SK-N-SH (cell line): ENCODE measurements at regions not wholly inside any gene's neighbourhood (a gene's known extent, or its start where the extent isn't known, plus 50 kb on each side); places are given as distances from the start of the nearest gene placed in this dataset.

ENCODE experiments used
- CTCF ChIP-seq: fragments of 200-600 bp; sonication (generic); IDR thresholded peaks from 2 replicates; pipeline ENCODE4 v1.6.1; 2017; ENCODE audit warnings: antibody characterized with exemption, mild to moderate bottlenecking, moderate library complexity
- ELF1 ChIP-seq: IDR thresholded peaks from 2 replicates; pipeline ENCODE4 v1.4.0; 2012
- EZH2phosphoT487 ChIP-seq: fragments of 200-600 bp; sonication (generic); IDR thresholded peaks from 2 replicates; pipeline ENCODE4 v1.6.1; 2017; ENCODE audit warnings: low read depth, mixed run types, mild to moderate bottlenecking, antibody characterized with exemption, moderate library complexity, borderline replicate concordance
- MEF2A ChIP-seq: IDR thresholded peaks from 2 replicates; pipeline ENCODE4 v1.4.0; 2012; ENCODE audit warnings: low read depth, borderline replicate concordance
- MXI1 ChIP-seq: IDR thresholded peaks from 2 replicates; pipeline ENCODE4 v1.6.1; 2012; ENCODE audit warnings: mild to moderate bottlenecking, low read depth, low read length, improper control_type of control experiment
- PBX3 ChIP-seq: IDR thresholded peaks from 2 replicates; pipeline ENCODE4; 2012
- POLR2AphosphoS5 ChIP-seq: IDR thresholded peaks from 2 replicates; pipeline ENCODE4 v1.6.1; 2012; ENCODE audit warnings: low read depth, low read length
- RAD21 ChIP-seq: IDR thresholded peaks from 2 replicates; pipeline ENCODE4 v1.6.1; 2012; ENCODE audit warnings: mild to moderate bottlenecking, low read length
- RXRA ChIP-seq: IDR thresholded peaks from 2 replicates; pipeline ENCODE4 v1.4.0; 2012; ENCODE audit warnings: low read depth, mild to moderate bottlenecking, borderline replicate concordance
- SIN3A ChIP-seq: IDR thresholded peaks from 2 replicates; pipeline ENCODE4 v1.6.1; 2012; ENCODE audit warnings: low read depth, mild to moderate bottlenecking, low read length, moderate library complexity, borderline replicate concordance
- SMC3 ChIP-seq: IDR thresholded peaks from 2 replicates; pipeline ENCODE4 v1.6.1; 2012; ENCODE audit warnings: low read depth, low read length, improper control_type of control experiment
- TF ChIP-seq, protein P1 (sequence below): fragments of 150-350 bp; IDR thresholded peaks from 2 replicates; pipeline ENCODE4 v1.6.1; 2017; ENCODE audit warnings: antibody characterized with exemption, low read length, low read depth, borderline replicate concordance

- no peak for TF ChIP-seq CTCF
- TF ChIP-seq, protein P1, sequence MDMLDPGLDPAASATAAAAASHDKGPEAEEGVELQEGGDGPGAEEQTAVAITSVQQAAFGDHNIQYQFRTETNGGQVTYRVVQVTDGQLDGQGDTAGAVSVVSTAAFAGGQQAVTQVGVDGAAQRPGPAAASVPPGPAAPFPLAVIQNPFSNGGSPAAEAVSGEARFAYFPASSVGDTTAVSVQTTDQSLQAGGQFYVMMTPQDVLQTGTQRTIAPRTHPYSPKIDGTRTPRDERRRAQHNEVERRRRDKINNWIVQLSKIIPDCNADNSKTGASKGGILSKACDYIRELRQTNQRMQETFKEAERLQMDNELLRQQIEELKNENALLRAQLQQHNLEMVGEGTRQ = no peak
- TF ChIP-seq PBX3 = no peak
- no peak for TF ChIP-seq MEF2A
- no peak for TF ChIP-seq ELF1
- TF ChIP-seq MXI1 = no peak
- TF ChIP-seq POLR2AphosphoS5 = no peak
- no peak for TF ChIP-seq SIN3A
- no peak for TF ChIP-seq RXRA
- no peak for TF ChIP-seq EZH2phosphoT487
- TF ChIP-seq SMC3 = no peak
- TF ChIP-seq RAD21 = no peak
Observed at GRCh38 chr1:18561967-18562366, 68.7 kb upstream of the PAX7 start.
